ENCODE measurements at regions not wholly inside any gene's neighbourhood (a gene's known extent, or its start where the extent isn't known, plus 50 kb on each side); places are given as distances from the start of the nearest gene placed in this dataset.
A peak's percentile ranks its signal among the peaks of the same experiment; 100 is the strongest.

DNA sequence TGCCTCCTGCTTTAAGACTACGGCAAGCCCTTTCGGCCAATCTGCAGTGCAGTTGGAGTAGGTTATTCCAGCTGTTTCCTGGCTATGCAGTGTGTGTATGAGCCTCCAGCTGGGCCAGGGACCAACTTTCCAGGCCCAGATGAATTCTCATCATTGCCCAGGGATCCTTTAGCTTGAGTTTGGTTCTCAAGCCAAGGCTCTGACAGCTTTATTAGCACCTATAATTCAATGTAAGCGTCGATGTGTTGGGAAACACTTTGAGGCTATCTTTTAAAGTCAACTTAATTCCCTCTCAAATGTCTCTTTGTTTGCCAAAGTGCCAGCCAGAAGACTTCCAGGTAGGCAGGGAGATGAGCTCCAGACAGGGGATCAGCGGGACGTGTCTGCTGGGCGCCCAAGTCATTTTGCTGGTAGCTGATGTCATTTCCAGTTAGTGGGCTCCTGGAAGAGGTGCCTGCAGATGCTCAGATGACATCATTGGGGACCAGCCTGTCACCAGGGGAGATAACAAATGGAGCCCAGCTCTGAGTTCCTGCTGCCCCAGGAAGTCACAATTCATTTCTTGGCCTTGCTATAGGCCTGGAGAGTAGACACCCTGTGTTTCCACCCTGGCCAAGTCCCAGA, 520.4 kb downstream of the SOX6 start:
- Histone ChIP-seq H3K4me3 (replicated peaks in 1 of 3; ENCODE audit: insufficient read depth in 1 of 3, low read depth in 2 of 3, low read length in 3 of 3) (no peak overlapping the region), H3K4me1 (ENCODE audit: insufficient read depth, low read length) (peaks cover 15% of the 10 kb centered on the region), H3K27me3 (ENCODE audit: control insufficient read depth in 1 of 2, insufficient read depth in 2 of 2, low read length in 2 of 2) (no peaks in the 10 kb centered on the region), H3K9ac (ENCODE audit: insufficient read depth, low read depth, low read length) (no peak overlapping the region), H3K79me2 (ENCODE audit: insufficient read depth, low read length) (no peaks in the 10 kb centered on the region), H3K36me3 (replicated peaks in 1 of 2; ENCODE audit: control insufficient read depth in 1 of 2, insufficient read depth in 2 of 2, low read length in 2 of 2) (no peaks in the 10 kb centered on the region), H3K27ac (ENCODE audit: extremely low read length, insufficient read depth, low read length) (no peak overlapping the region), H4K20me1 (ENCODE audit: insufficient read depth, low read length) (no peaks in the 10 kb centered on the region), H3K4me2 (ENCODE audit: low read depth, low read length) (no peak overlapping the region), H2AFZ (ENCODE audit: low read length) (no peak overlapping the region), H3K9me3 (ENCODE audit: low read length) (no peaks in the 10 kb centered on the region)
- FAIRE-seq (no peak), ATAC-seq (no peak), DNase-seq (ENCODE audit: low spot score) (no peak)
- POLR2A ChIA-PET: no interaction called here
- in situ Hi-C loops (cut with HindIII; ENCODE audit: extremely low pct_ligation_motif_present, low pct_unique_long_range_greater_than_20kb): no loop called here
- TF ChIP-seq PHF21A (CRISPR knock-in tag; IDR thresholded peaks at IDR 0.05) (no peak), ATF7 (IDR thresholded peaks at IDR 0.05) (0 out of 2 replicates have a peak, but pooled peaks have one; percentile 11), ATF7 (CRISPR knock-in tag; IDR thresholded peaks at IDR 0.05) (no peak), WIZ (CRISPR knock-in tag; IDR thresholded peaks at IDR 0.05) (no peak)
- intact Hi-C loops (cut with micrococcal nuclease; ENCODE audit: unreplicated experiment): no loop called here
- CTCF ChIA-PET (ENCODE audit: low intra/inter-chr PET ratio, low total read pairs): no interaction called here
- no TSS peak for BruUV-seq (replicated peaks)
- whole genome bisulfite sequencing (ENCODE audit: low lambda C conversion rate): 81% methylated on average over 7 of the region's 7 CpGs

DNA sequence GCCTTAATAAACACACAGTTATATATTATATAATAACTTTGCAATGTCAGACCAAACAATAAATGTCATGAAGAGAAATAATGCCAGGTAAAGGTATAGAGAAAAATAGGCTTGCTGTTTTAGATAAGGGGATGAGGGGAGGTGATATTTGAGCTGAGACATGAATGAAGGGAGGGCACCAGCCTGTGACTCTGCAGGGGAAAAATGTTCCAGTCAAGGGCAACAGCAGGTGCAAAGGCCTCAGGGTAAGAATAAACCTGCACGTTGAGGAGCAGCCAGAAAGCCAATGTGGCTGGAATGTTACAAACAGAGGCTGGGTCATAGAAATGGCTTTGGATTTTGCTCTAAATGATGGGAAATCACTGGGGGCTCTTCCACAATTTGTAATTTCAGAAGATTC, 519.6 kb downstream of the SOX6 start:
- Histone ChIP-seq H3K4me1 (ENCODE audit: insufficient read depth, low read length) (peaks cover 15% of the 10 kb centered on the region), H3K4me2 (ENCODE audit: low read depth, low read length) (no peak overlapping the region), H3K9me3 (ENCODE audit: low read length) (no peaks in the 10 kb centered on the region), H3K9ac (ENCODE audit: insufficient read depth, low read depth, low read length) (no peak overlapping the region), H3K4me3 (replicated peaks in 1 of 3; ENCODE audit: insufficient read depth in 1 of 3, low read depth in 2 of 3, low read length in 3 of 3) (no peak overlapping the region), H3K27ac (ENCODE audit: extremely low read length, insufficient read depth, low read length) (no peak overlapping the region), H3K27me3 (ENCODE audit: control insufficient read depth in 1 of 2, insufficient read depth in 2 of 2, low read length in 2 of 2) (no peaks in the 10 kb centered on the region), H4K20me1 (ENCODE audit: insufficient read depth, low read length) (no peaks in the 10 kb centered on the region), H2AFZ (ENCODE audit: low read length) (no peak overlapping the region), H3K36me3 (replicated peaks in 1 of 2; ENCODE audit: control insufficient read depth in 1 of 2, insufficient read depth in 2 of 2, low read length in 2 of 2) (no peaks in the 10 kb centered on the region), H3K79me2 (ENCODE audit: insufficient read depth, low read length) (no peaks in the 10 kb centered on the region)
- no TSS peak for BruUV-seq (replicated peaks)
- intact Hi-C loops (cut with micrococcal nuclease; ENCODE audit: unreplicated experiment) (no loop called here), in situ Hi-C loops (cut with HindIII; ENCODE audit: extremely low pct_ligation_motif_present, low pct_unique_long_range_greater_than_20kb) (no loop called here)
- 0% methylated on average over 1 of the region's 1 CpG for WGBS (ENCODE audit: low lambda C conversion rate)
- FAIRE-seq (no peak), ATAC-seq (no peak), DNase-seq (ENCODE audit: low spot score) (no peak)
- POLR2A ChIA-PET: no interaction called here
- CTCF ChIA-PET (ENCODE audit: low intra/inter-chr PET ratio, low total read pairs): no interaction called here
- TF ChIP-seq ZNF484 (CRISPR knock-in tag; IDR thresholded peaks at IDR 0.05; ENCODE audit: borderline replicate concordance, low read depth) (no peak), ZNF761 (CRISPR knock-in tag; conservative IDR thresholded peaks at IDR 0.05) (no peak), BRD4 (CRISPR knock-in tag; IDR thresholded peaks at IDR 0.05) (no peak), SNAI1 (CRISPR knock-in tag; IDR thresholded peaks at IDR 0.05; ENCODE audit: borderline replicate concordance) (no peak)
- TF ChIP-seq, protein P1, sequence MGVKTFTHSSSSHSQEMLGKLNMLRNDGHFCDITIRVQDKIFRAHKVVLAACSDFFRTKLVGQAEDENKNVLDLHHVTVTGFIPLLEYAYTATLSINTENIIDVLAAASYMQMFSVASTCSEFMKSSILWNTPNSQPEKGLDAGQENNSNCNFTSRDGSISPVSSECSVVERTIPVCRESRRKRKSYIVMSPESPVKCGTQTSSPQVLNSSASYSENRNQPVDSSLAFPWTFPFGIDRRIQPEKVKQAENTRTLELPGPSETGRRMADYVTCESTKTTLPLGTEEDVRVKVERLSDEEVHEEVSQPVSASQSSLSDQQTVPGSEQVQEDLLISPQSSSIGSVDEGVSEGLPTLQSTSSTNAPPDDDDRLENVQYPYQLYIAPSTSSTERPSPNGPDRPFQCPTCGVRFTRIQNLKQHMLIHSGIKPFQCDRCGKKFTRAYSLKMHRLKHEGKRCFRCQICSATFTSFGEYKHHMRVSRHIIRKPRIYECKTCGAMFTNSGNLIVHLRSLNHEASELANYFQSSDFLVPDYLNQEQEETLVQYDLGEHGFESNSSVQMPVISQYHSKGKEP (CRISPR knock-in tag; IDR thresholded peaks at IDR 0.05): no peak
- TF ChIP-seq, protein P2, sequence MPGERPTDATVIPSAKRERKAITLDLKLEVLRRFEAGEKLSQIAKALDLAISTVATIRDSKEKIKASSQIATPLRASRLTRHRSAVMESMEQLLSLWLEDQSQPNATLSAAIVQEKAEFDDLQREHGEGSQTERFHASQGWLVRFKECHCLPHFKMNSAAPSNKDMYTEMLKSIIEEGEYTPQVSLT (CRISPR knock-in tag; IDR thresholded peaks at IDR 0.05; ENCODE audit: borderline replicate concordance, low read depth): no peak
